ENCODE measurements at regions not wholly inside any gene's neighbourhood (a gene's known extent, or its start where the extent isn't known, plus 50 kb on each side); places are given as distances from the start of the nearest gene placed in this dataset.

DNA sequence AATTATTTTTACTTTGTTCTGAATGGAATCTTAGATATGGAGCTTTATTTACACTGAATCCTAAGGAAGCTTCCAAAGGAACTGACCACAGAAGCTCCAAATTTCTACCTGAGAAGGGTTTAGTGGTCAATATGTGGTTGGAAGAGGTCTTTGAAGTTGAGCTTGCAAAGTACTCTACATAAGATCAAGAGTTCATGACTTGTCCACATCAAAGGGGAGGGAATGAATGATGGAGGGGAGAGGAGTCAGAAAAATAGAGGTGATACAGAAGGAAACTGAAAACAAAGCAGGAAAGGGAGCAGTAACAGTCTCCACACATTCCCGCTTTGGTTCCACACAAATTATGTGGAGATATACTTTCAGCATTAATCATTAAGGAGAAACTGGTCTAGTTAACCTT, 450.9 kb downstream of the HINT1 start:
- no peak overlapping the region for H3K27ac ChIP-seq (ENCODE audit: low read depth, low read length, poor library complexity, severe bottlenecking)

DNA sequence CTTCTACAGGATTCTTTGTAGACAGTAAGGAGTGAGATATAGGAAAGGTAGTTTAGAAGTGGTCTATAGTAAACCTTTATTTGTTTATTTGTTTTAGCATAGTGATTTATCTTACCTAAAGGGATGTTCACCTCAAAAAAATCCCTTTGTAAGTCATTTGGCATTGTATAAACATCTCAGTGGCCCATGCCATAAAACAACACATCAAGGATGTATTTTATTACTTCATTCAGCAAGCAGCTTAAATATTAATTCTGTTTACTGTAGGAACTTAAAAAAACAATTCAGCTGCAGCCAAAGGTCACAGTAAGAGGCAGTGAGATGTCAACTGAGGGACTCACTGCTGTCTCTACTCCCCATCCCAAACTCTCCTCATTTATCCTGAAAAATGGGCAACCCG, 452.7 kb downstream of the HINT1 start:
- H3K27ac ChIP-seq (ENCODE audit: low read depth, low read length, poor library complexity, severe bottlenecking), result no peak overlapping the region
- H3F3A ChIP-seq (ENCODE audit: insufficient read depth, low read length), result no peaks in the 10 kb centered on the region
- no peaks in the 10 kb centered on the region for H3K27me3 ChIP-seq (ENCODE audit: insufficient read depth, low read length)
- no peaks in the 10 kb centered on the region for H3K9me2 ChIP-seq (ENCODE audit: low read depth, low read length)
- no peak overlapping the region for H3K4me3 ChIP-seq (ENCODE audit: low read depth, low read length, poor library complexity, severe bottlenecking)
- H3K9me3 ChIP-seq (ENCODE audit: low read length), result no peaks in the 10 kb centered on the region
- H3K4me1 ChIP-seq (ENCODE audit: insufficient read depth, low read length, severe bottlenecking), result no peaks in the 10 kb centered on the region
- H3K4me2 ChIP-seq (ENCODE audit: low read length), result no peak overlapping the region
- H3K36me3 ChIP-seq (ENCODE audit: insufficient read depth, low read length), result no peaks in the 10 kb centered on the region
- no peaks in the 10 kb centered on the region for H4K20me1 ChIP-seq (ENCODE audit: insufficient read depth, low read length)
- no peaks in the 10 kb centered on the region for H3K79me2 ChIP-seq (ENCODE audit: insufficient read depth, low read length)
- H2AFZ ChIP-seq (ENCODE audit: low read length), result no peak overlapping the region
- no peak for TF ChIP-seq EZH2 (IDR thresholded peaks at IDR 0.05; ENCODE audit: borderline replicate concordance, low read length)
- TF ChIP-seq, protein P1, sequence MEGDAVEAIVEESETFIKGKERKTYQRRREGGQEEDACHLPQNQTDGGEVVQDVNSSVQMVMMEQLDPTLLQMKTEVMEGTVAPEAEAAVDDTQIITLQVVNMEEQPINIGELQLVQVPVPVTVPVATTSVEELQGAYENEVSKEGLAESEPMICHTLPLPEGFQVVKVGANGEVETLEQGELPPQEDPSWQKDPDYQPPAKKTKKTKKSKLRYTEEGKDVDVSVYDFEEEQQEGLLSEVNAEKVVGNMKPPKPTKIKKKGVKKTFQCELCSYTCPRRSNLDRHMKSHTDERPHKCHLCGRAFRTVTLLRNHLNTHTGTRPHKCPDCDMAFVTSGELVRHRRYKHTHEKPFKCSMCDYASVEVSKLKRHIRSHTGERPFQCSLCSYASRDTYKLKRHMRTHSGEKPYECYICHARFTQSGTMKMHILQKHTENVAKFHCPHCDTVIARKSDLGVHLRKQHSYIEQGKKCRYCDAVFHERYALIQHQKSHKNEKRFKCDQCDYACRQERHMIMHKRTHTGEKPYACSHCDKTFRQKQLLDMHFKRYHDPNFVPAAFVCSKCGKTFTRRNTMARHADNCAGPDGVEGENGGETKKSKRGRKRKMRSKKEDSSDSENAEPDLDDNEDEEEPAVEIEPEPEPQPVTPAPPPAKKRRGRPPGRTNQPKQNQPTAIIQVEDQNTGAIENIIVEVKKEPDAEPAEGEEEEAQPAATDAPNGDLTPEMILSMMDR (IDR thresholded peaks at IDR 0.05; ENCODE audit: low read length), result no peak
- no peak overlapping the region for H3K9ac ChIP-seq (ENCODE audit: low read length)

More for the DNA sequence above, 450.9 kb downstream of the HINT1 start:
- Histone ChIP-seq H3K4me2 (ENCODE audit: low read length) (no peak overlapping the region), H2AFZ (ENCODE audit: low read length) (no peak overlapping the region), H3K9ac (ENCODE audit: low read length) (no peak overlapping the region), H3K4me1 (ENCODE audit: insufficient read depth, low read length, severe bottlenecking) (no peaks in the 10 kb centered on the region), H3K9me2 (ENCODE audit: low read depth, low read length) (no peaks in the 10 kb centered on the region), H3K9me3 (ENCODE audit: low read length) (no peaks in the 10 kb centered on the region), H3K79me2 (ENCODE audit: insufficient read depth, low read length) (no peaks in the 10 kb centered on the region), H4K20me1 (ENCODE audit: insufficient read depth, low read length) (no peaks in the 10 kb centered on the region), H3F3A (ENCODE audit: insufficient read depth, low read length) (no peaks in the 10 kb centered on the region), H3K27me3 (ENCODE audit: insufficient read depth, low read length) (no peaks in the 10 kb centered on the region), H3K36me3 (ENCODE audit: insufficient read depth, low read length) (no peaks in the 10 kb centered on the region), H3K4me3 (ENCODE audit: low read depth, low read length, poor library complexity, severe bottlenecking) (no peak overlapping the region)
- TF ChIP-seq EZH2 (IDR thresholded peaks at IDR 0.05; ENCODE audit: borderline replicate concordance, low read length), result no peak
- TF ChIP-seq, protein P1 (IDR thresholded peaks at IDR 0.05; ENCODE audit: low read length), result no peak

DNA sequence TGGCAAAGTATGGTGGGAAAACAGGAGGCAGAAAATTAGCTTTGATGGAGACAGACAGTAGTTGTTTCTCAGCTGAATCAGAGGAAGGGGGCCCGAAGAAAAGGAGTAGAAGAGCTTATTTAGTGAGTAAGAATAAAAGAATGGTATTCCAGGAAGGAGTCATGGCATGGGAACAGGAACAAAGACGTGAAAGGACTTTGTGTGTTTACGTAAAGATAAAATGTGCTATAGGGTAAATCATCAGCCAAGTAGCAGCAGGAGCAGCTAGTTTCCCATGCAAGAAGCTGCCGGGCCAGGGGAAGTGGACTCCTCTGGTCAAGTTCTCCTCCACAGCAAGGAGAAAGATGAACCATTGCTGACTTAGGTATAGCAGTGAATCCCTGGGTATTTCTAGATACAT, 454.5 kb downstream of the HINT1 start:
- Histone ChIP-seq H3K4me2 (ENCODE audit: low read length) (no peak overlapping the region), H3F3A (ENCODE audit: insufficient read depth, low read length) (no peaks in the 10 kb centered on the region), H3K9ac (ENCODE audit: low read length) (no peak overlapping the region), H4K20me1 (ENCODE audit: insufficient read depth, low read length) (no peaks in the 10 kb centered on the region), H3K27ac (ENCODE audit: low read depth, low read length, poor library complexity, severe bottlenecking) (no peak overlapping the region), H3K79me2 (ENCODE audit: insufficient read depth, low read length) (no peaks in the 10 kb centered on the region), H3K27me3 (ENCODE audit: insufficient read depth, low read length) (no peaks in the 10 kb centered on the region), H3K36me3 (ENCODE audit: insufficient read depth, low read length) (no peaks in the 10 kb centered on the region), H3K9me3 (ENCODE audit: low read length) (no peaks in the 10 kb centered on the region), H3K4me3 (ENCODE audit: low read depth, low read length, poor library complexity, severe bottlenecking) (no peak overlapping the region), H2AFZ (ENCODE audit: low read length) (no peak overlapping the region), H3K9me2 (ENCODE audit: low read depth, low read length) (no peaks in the 10 kb centered on the region), H3K4me1 (ENCODE audit: insufficient read depth, low read length, severe bottlenecking) (no peaks in the 10 kb centered on the region)
- no peak for TF ChIP-seq EZH2 (IDR thresholded peaks at IDR 0.05; ENCODE audit: borderline replicate concordance, low read length)
- TF ChIP-seq, protein P1 (IDR thresholded peaks at IDR 0.05; ENCODE audit: low read length), result no peak
